Sigmoid colon (tissue), 4 donors: ENCODE measurements at regions not wholly inside any gene's neighbourhood (a gene's known extent, or its start where the extent isn't known, plus 50 kb on each side); places are given as distances from the start of the nearest gene placed in this dataset.

Experiments used
- CTCF ChIP-seq, 4 experiments: fragments of 450-650 bp in 3 of 4; fragments of 200-600 bp in 1 of 4; IDR thresholded peaks; one replicate each; pipeline ENCODE4 v1.5.1; 2016 to 2019; ENCODE audit warnings: antibody characterized with exemption in 4 of 4, mild to moderate bottlenecking in 3 of 4, moderate library complexity in 2 of 4
- POLR2AphosphoS5 ChIP-seq, 4 donors: sonication (generic); formaldehyde crosslinking; IDR thresholded peaks; one replicate each; pipeline ENCODE4 v1.6.1; 2017; ENCODE audit warnings: antibody characterized with exemption in 4 of 4

- TF ChIP-seq CTCF (IDR thresholded peaks at IDR 0.05), result no peak
- TF ChIP-seq POLR2AphosphoS5 (IDR thresholded peaks at IDR 0.05), result no peak
Observed at GRCh38 chr9:23194281-23194680, 631.8 kb downstream of the ELAVL2 start.
